ENCODE measurements at regions not wholly inside any gene's neighbourhood (a gene's known extent, or its start where the extent isn't known, plus 50 kb on each side); places are given as distances from the start of the nearest gene placed in this dataset.

GRCh38 chr1:184301227-184301626 lies 85.6 kb upstream of the C1orf21 start:
- no peak for TF ChIP-seq POLR2A (IDR thresholded peaks at IDR 0.05; ENCODE audit: low read depth, low read length)
- TF ChIP-seq SPI1 (IDR thresholded peaks at IDR 0.05; ENCODE audit: low read depth, low read length): no peak

All from GM12891 (cell line).